GM06990 (cell line): ENCODE measurements at regions not wholly inside any gene's neighbourhood (a gene's known extent, or its start where the extent isn't known, plus 50 kb on each side); places are given as distances from the start of the nearest gene placed in this dataset.

ENCODE experiments used
- DNase-seq: peaks from one replicate; pipeline ENCODE4 v3.0.0-alpha.2; 2011; ENCODE audit not compliant: insufficient read length; ENCODE audit errors: extremely low read depth
- H3K27me3 ChIP-seq: replicated peaks from 2 replicates; pipeline ENCODE4 v1.6.0; 2011; ENCODE audit warnings: low read length; ENCODE audit not compliant: control insufficient read depth, insufficient read depth
- H3K36me3 ChIP-seq: 2 replicates; pipeline ENCODE4 v1.5.1; 2011; ENCODE audit warnings: low read length; ENCODE audit not compliant: control insufficient read depth, insufficient read depth
- H3K4me3 ChIP-seq: replicated peaks from 2 replicates; pipeline ENCODE4 v1.5.1; 2011; ENCODE audit warnings: low read depth, mild to moderate bottlenecking, control low read depth, low read length
- TF ChIP-seq, protein P1 (sequence below): IDR thresholded peaks from 2 replicates; pipeline ENCODE4 v1.5.1; 2011; ENCODE audit warnings: low read length, control low read depth, mild to moderate bottlenecking, inconsistent platforms; ENCODE audit not compliant: insufficient read depth, poor library complexity, severe bottlenecking

DNA sequence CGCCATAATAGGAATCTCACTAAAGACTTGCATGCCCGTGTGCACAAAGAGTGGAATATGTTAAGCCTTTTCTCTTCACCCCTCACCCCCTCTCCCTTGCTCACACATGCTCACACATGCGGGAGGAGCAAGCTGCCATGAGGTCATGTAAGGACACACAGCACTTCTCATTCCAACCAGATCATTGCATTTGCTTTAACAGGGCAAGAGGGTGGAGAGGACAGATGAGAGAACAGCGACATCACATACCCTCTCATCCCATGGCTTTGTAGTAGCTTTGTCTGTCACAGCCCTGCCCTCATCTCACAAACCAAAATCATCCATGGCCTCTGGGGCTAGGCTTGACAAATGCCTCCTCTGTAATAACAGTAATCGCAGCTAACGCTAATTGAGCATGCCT is 145.6 kb upstream of the FRY start:
- no peak overlapping the region for H3K4me3 ChIP-seq
- H3K36me3 ChIP-seq = no peaks in the 10 kb centered on the region
- DNase-seq = no peak
- TF ChIP-seq, protein P1, sequence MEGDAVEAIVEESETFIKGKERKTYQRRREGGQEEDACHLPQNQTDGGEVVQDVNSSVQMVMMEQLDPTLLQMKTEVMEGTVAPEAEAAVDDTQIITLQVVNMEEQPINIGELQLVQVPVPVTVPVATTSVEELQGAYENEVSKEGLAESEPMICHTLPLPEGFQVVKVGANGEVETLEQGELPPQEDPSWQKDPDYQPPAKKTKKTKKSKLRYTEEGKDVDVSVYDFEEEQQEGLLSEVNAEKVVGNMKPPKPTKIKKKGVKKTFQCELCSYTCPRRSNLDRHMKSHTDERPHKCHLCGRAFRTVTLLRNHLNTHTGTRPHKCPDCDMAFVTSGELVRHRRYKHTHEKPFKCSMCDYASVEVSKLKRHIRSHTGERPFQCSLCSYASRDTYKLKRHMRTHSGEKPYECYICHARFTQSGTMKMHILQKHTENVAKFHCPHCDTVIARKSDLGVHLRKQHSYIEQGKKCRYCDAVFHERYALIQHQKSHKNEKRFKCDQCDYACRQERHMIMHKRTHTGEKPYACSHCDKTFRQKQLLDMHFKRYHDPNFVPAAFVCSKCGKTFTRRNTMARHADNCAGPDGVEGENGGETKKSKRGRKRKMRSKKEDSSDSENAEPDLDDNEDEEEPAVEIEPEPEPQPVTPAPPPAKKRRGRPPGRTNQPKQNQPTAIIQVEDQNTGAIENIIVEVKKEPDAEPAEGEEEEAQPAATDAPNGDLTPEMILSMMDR = no peak
- no peaks in the 10 kb centered on the region; the same call in 1 of the 2 replicates for H3K27me3 ChIP-seq

DNA sequence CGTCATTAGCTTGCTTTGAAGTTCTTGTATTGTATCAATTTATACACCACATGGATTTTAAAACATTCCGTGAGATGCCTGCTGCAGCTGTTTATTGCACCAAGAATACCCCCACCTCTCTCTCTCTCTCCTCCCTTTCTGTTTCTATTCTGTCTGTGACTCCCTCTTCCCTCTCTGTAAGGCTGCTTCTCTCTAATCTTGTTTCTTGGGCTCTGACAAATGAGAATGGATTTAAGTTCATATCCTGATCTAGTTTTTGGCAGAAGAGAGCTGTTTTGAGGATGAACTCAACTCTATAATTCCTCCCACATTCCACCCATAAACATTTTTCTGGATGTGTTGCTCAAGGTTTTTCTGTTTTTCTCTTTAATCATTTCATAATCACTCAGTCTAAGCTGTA is 144.3 kb upstream of the FRY start:
- DNase-seq = no peak
- Histone ChIP-seq H3K4me3 (no peak overlapping the region), H3K36me3 (no peaks in the 10 kb centered on the region), H3K27me3 (no peaks in the 10 kb centered on the region; the same call in 1 of the 2 replicates)
- TF ChIP-seq, protein P1 = no peak

DNA sequence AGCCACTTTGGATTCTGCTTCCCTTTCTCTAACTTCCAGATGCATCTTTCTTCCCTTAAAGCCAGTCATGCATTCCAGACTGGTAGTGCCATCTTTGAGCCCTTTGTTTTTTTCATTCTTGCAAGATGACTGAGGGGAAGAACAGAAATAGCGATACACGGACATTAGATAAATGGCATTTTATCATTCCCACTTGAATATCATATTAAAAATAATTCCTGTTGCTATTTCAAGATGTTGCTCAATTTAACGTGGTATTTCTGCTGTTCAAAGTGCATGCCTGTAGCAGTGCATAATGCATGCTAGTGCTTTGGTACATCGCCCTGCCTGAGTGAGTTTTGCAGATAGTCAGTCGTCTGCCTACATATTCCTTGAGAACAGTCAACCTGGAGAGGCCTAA is 140.6 kb upstream of the FRY start:
- TF ChIP-seq, protein P1 = no peak
- Histone ChIP-seq H3K4me3 (no peak overlapping the region), H3K27me3 (no peaks in the 10 kb centered on the region; the same call in 1 of the 2 replicates), H3K36me3 (no peaks in the 10 kb centered on the region)
- DNase-seq = no peak

DNA sequence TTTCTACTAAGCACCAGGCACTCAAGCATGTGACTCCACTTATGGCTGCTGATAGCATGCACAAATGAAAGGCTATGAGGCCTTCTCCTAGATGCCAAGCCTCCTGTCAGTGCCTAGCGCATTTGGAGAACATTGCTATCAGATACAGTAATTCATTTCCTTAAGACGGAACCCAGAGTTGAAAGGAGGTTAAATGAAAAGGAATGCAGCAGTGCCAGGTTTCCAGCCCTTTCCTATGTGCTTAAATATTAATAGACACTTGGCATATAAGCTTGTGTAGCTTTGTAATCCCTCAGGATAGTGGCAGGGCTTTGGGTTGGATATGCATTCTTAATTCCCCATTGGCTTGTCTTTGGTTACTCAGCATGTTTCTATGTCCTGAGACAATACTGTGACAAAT is 140.1 kb upstream of the FRY start:
- no peak for DNase-seq

DNA sequence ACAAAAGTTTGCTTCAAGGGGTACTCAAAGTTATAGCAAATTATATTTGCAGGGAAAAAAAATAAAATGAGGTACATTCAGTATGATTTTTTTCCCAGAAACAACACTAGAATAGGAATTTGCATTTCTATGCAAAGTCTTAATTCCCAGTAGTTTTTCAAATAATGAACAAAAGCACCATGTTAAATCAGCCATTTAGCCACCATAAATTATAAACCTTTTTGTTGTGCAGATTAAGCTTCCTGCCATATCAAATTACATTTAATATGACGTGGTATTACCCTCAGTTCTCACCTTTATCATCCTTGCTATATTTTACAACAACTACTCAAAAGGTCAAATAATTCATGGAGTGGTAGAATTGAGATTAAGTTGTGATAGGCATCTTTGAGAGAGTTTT is 136.6 kb upstream of the FRY start:
- no peaks in the 10 kb centered on the region for H3K36me3 ChIP-seq
- TF ChIP-seq, protein P1 = no peak
- DNase-seq = no peak

More for the DNA sequence above, 140.1 kb upstream of the FRY start:
- TF ChIP-seq, protein P1 = no peak
- Histone ChIP-seq H3K4me3 (no peak overlapping the region), H3K36me3 (no peaks in the 10 kb centered on the region), H3K27me3 (no peaks in the 10 kb centered on the region; the same call in 1 of the 2 replicates)

DNA sequence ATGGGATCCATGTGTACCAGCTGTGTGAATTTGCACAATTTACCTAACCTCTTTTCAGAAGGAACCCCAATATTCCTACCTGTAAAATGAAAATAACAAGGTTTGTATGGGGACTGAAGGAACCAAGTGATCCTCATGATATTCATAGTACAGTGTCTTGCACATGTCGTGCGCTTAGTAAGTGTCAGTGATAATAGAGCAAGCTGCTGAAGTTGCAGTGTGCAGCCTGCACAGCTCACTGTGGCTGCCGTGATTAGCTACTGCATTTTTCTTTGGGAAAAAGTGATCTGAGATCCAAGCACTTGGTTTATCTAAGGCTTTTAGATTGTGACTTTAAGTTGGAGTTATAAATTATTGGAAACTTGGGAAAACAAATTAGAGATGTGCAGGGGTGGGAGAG is 135.9 kb upstream of the FRY start:
- no peaks in the 10 kb centered on the region for H3K27me3 ChIP-seq
- no peak for DNase-seq
- H3K36me3 ChIP-seq = no peaks in the 10 kb centered on the region
- TF ChIP-seq, protein P1 = no peak
- no peak overlapping the region for H3K4me3 ChIP-seq

More for the DNA sequence above, 136.6 kb upstream of the FRY start:
- no peak overlapping the region for H3K4me3 ChIP-seq
- no peaks in the 10 kb centered on the region for H3K27me3 ChIP-seq
